Tibial nerve (tissue), 4 donors: ENCODE measurements at regions not wholly inside any gene's neighbourhood (a gene's known extent, or its start where the extent isn't known, plus 50 kb on each side); places are given as distances from the start of the nearest gene placed in this dataset.

Source experiments
- DNase-seq, 2 donors: peaks; one replicate each; pipeline ENCODE4 v3.0.0-alpha.2; 2019; ENCODE audit warnings: low spot score in 2 of 2
- H3K27ac ChIP-seq, 4 donors: fragments of 200-600 bp; sonication (generic) in 3 of 4; one replicate each; pipeline ENCODE4 v1.5.1; 2017 to 2019; ENCODE audit warnings: mild to moderate bottlenecking in 1 of 4
- H3K27me3 ChIP-seq, 2 donors: fragments of 200-600 bp; sonication (generic) in 1 of 2; one replicate each; pipeline versions ENCODE4 v1.5.1 to v1.6.0; 2017 to 2019
- H3K36me3 ChIP-seq, 3 donors: fragments of 200-600 bp; sonication (generic); one replicate each; pipeline ENCODE4 v1.5.1; 2018 to 2019
- H3K4me1 ChIP-seq, 4 donors: fragments of 200-600 bp; sonication (generic) in 3 of 4; one replicate each; pipeline ENCODE4 v1.5.1; 2017 to 2019
- H3K4me3 ChIP-seq, 4 donors: fragments of 200-600 bp; sonication (generic) in 3 of 4; one replicate each; pipeline ENCODE4 v1.5.1; 2017 to 2019; ENCODE audit warnings: mild to moderate bottlenecking in 1 of 4, moderate library complexity in 1 of 4
- H3K9me3 ChIP-seq, 4 donors: fragments of 200-600 bp; sonication (generic) in 3 of 4; one replicate each; pipeline ENCODE4 v1.5.1; 2017 to 2019
- EP300 ChIP-seq, 2 donors: sonication (generic); formaldehyde crosslinking; IDR thresholded peaks; one replicate each; pipeline ENCODE4 v1.6.1; 2017; ENCODE audit warnings: antibody characterized with exemption in 2 of 2, mild to moderate bottlenecking in 1 of 2
- POLR2A ChIP-seq, 2 donors: fragments of 450-650 bp; IDR thresholded peaks; one replicate each; pipeline ENCODE4 v1.6.1; 2017; ENCODE audit warnings: antibody characterized with exemption in 2 of 2, mild to moderate bottlenecking in 2 of 2, moderate library complexity in 2 of 2
- WGBS, 2 donors: methylation state at CpG; one replicate each; pipeline ENCODE4 v1.1.5; 2018; 5-methylcytosine and 5-hydroxymethylcytosine counted together
- TF ChIP-seq, protein P1 (sequence below), 5 experiments: fragments of 200-600 bp in 3 of 5; fragments of 450-650 bp in 2 of 5; sonication (generic) in 3 of 5; IDR thresholded peaks; one replicate each; pipeline ENCODE4 v1.5.1; 2016 to 2019; ENCODE audit warnings: antibody characterized with exemption in 5 of 5, mild to moderate bottlenecking in 3 of 5, moderate library complexity in 2 of 5

DNA sequence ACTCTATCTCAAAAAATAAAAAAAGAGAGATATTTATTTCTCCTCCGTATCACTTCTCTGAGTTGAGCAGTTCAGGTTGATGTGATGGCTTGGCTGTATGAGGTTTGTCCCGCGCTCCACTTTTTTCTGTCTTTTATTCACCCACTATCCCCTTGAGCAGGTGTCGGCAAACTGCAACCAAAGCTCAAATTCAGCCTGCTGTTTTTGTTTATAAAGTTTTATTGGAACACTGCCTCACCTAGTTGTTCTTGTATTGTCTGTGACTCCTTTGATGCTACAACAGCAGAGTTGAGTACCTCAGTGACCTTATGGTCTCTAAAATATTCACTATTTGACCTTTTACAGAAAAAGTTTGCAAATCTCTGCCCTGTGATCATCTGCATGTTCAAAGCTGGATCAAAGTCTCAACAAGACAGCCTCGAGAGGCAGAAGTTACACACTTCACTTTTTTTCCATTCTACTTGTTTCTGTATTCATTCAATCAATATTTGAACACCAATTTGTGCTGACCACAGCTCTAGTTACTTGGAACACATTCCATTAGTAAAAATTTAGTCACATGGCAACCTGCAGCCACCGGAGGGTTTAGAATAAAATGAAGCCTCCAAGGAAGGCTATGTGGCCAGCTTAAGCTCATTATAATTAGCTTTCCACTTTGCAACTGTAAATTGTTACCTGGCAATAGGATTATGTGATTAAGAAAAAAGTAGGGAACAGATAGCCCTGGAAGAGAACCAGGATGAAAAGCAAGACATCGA lies 945.8 kb downstream of the KCNJ2 start:
- WGBS, 2 donors: 85 to 90% methylated on average over 7 of the region's 7 CpGs
- TF ChIP-seq, protein P1, sequence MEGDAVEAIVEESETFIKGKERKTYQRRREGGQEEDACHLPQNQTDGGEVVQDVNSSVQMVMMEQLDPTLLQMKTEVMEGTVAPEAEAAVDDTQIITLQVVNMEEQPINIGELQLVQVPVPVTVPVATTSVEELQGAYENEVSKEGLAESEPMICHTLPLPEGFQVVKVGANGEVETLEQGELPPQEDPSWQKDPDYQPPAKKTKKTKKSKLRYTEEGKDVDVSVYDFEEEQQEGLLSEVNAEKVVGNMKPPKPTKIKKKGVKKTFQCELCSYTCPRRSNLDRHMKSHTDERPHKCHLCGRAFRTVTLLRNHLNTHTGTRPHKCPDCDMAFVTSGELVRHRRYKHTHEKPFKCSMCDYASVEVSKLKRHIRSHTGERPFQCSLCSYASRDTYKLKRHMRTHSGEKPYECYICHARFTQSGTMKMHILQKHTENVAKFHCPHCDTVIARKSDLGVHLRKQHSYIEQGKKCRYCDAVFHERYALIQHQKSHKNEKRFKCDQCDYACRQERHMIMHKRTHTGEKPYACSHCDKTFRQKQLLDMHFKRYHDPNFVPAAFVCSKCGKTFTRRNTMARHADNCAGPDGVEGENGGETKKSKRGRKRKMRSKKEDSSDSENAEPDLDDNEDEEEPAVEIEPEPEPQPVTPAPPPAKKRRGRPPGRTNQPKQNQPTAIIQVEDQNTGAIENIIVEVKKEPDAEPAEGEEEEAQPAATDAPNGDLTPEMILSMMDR (IDR thresholded peaks at IDR 0.05): no peak
- no peak for TF ChIP-seq POLR2A (IDR thresholded peaks at IDR 0.05)
- no peak for TF ChIP-seq EP300 (IDR thresholded peaks at IDR 0.05)

DNA sequence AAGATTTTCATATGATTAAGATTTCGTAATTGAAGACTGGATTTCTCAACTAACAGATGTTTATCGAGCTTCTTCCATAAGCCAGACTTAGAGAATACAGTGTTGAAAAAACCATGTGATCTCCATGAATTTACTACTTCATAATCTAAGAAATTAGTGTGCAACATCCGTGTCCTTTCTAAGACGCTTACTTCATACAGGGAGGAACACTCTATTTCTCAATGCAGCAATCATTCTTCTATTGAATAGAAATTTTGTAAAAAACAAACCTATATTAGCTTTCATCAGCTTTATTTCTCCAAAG lies 946.3 kb downstream of the KCNJ2 start:
- TF ChIP-seq, protein P1 (IDR thresholded peaks at IDR 0.05): no peak
- no peak for TF ChIP-seq POLR2A (IDR thresholded peaks at IDR 0.05)
- TF ChIP-seq EP300 (IDR thresholded peaks at IDR 0.05): no peak
- 89 to 93% methylated on average over 4 of the region's 4 CpGs for WGBS, 2 donors
- Histone ChIP-seq H3K27ac (no peak overlapping the region), H3K9me3 (no peaks in the 10 kb centered on the region), H3K4me1 (no peaks in the 10 kb centered on the region), H3K36me3 (no peaks in the 10 kb centered on the region), H3K27me3 (no peaks in the 10 kb centered on the region), H3K4me3 (no peak overlapping the region)
- no peak for DNase-seq

More for the DNA sequence above, 945.8 kb downstream of the KCNJ2 start:
- H3K4me1 ChIP-seq: no peaks in the 10 kb centered on the region
- H3K27ac ChIP-seq: no peak overlapping the region
- DNase-seq: no peak
- no peak overlapping the region for H3K4me3 ChIP-seq
- H3K27me3 ChIP-seq: no peaks in the 10 kb centered on the region
- no peaks in the 10 kb centered on the region for H3K36me3 ChIP-seq
- no peaks in the 10 kb centered on the region for H3K9me3 ChIP-seq

DNA sequence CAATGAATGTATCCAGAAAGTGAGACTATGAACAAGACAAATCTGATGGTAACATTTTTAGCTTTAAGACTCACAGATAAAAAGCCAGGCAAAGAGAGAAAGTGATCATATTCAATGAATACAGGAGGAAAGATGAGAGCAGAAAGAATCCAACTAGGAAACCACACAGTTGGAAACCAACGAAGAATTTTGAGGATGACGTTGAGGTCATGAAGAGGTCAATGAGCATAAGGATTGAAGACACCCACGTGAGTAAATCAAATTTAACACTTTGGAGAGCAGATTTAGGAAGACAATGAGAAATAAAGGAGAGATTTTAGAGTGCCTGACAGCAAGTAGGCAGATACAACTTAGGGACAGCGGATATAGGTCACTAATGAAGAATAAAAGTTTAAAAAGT lies 948.1 kb downstream of the KCNJ2 start:
- Histone ChIP-seq H3K4me3 (no peak overlapping the region), H3K27me3 (no peaks in the 10 kb centered on the region), H3K9me3 (no peaks in the 10 kb centered on the region), H3K27ac (no peak overlapping the region), H3K36me3 (no peaks in the 10 kb centered on the region), H3K4me1 (no peaks in the 10 kb centered on the region)
- DNase-seq: no peak
- no peak for TF ChIP-seq POLR2A (IDR thresholded peaks at IDR 0.05)
- no peak for TF ChIP-seq EP300 (IDR thresholded peaks at IDR 0.05)
- TF ChIP-seq, protein P1 (IDR thresholded peaks at IDR 0.05): no peak
- WGBS, 2 donors: 31 to 35% methylated on average over 4 of the region's 4 CpGs

DNA sequence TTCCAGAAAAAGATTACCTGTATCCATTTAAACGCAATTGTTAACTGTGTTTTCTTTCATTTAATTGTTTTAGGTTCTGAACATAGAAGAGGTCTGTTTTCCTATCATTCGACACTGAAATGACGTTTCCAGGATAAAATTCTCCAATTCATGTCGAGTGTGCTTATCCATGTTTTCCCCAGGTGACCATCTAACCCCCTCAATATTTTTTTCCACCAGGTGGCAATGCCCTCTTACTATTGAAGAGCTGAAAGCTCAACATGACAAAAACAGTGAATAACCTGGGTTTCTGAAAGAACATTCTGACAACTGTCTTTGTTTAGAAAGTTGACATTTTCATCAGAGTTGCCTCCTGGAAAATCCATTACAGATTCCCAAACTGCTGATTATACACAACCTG lies 948.7 kb downstream of the KCNJ2 start:
- H3K4me1 ChIP-seq: no peaks in the 10 kb centered on the region
- no peak overlapping the region for H3K27ac ChIP-seq
- H3K36me3 ChIP-seq: no peaks in the 10 kb centered on the region
- no peak overlapping the region for H3K4me3 ChIP-seq
- no peaks in the 10 kb centered on the region for H3K27me3 ChIP-seq
- TF ChIP-seq, protein P1 (IDR thresholded peaks at IDR 0.05): no peak
- no peak for TF ChIP-seq POLR2A (IDR thresholded peaks at IDR 0.05)
- TF ChIP-seq EP300 (IDR thresholded peaks at IDR 0.05): no peak
- 73 to 74% methylated on average over 4 of the region's 4 CpGs for WGBS, 2 donors
- H3K9me3 ChIP-seq: no peaks in the 10 kb centered on the region
- DNase-seq: no peak

DNA sequence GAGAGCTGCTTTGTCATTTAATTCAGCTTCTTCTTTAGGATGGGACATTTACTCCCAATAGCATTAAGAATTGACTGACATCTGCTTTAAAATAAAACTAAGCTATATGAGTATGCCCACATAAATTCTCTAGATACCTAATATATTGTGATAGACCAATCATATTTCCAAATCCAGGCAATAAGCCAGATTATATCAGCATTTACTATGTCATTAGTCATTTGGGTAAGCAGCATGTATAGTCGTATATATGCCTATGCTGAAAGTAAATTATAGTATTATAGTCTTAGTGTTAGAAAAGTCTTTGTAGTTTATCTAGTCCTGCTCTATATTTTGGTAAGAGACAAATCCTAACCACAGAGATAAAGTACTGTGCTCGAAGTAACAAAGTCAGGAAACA lies 958.1 kb downstream of the KCNJ2 start:
- H3K4me1 ChIP-seq: no peaks in the 10 kb centered on the region
- no peaks in the 10 kb centered on the region for H3K36me3 ChIP-seq
- H3K27me3 ChIP-seq: no peaks in the 10 kb centered on the region
- 88 to 92% methylated on average over 2 of the region's 2 CpGs for WGBS, 2 donors
- no peak for TF ChIP-seq EP300 (IDR thresholded peaks at IDR 0.05)
- TF ChIP-seq, protein P1 (IDR thresholded peaks at IDR 0.05): no peak
- TF ChIP-seq POLR2A (IDR thresholded peaks at IDR 0.05): no peak
- no peak for DNase-seq
- no peak overlapping the region for H3K27ac ChIP-seq
- peaks cover 0 to 12% (median 0%) of the 10 kb centered on the region in 4 donors for H3K9me3 ChIP-seq
- H3K4me3 ChIP-seq: no peak overlapping the region
